ENCODE measurements at regions not wholly inside any gene's neighbourhood (a gene's known extent, or its start where the extent isn't known, plus 50 kb on each side); places are given as distances from the start of the nearest gene placed in this dataset.
A peak's percentile ranks its signal among the peaks of the same experiment; 100 is the strongest.

- peaks cover 35% of the 10 kb centered on the region in 2 experiments for H3K4me1 ChIP-seq (ENCODE audit: control insufficient read depth in 1 of 2, insufficient read depth in 2 of 2, low read depth in 1 of 2, low read length in 1 of 2)
- WGBS (ENCODE audit: low lambda C conversion rate), result 61% methylated on average over 3 of the region's 4 CpGs
- no peaks in the 10 kb centered on the region for H3K27me3 ChIP-seq (ENCODE audit: insufficient read depth)
- ChIA-PET POLR2A (no interaction called here), CTCF (interaction anchor here (0.8 to 2.1 kb wide), 6 partner anchors 9 to 332 kb away, joined by 3 to 9 read pairs (median 4); no protein-coding TSS in a partner anchor)
- no peak overlapping the region for H3K4me3 ChIP-seq (ENCODE audit: low read depth in 2 of 2, low read length in 1 of 2)
- no peaks in the 10 kb centered on the region for H3K9me3 ChIP-seq
- no peak overlapping the region for H3K4me2 ChIP-seq
- no peaks in the 10 kb centered on the region for H3K9me2 ChIP-seq
- no peaks in the 10 kb centered on the region for H3F3A ChIP-seq (replicated peaks; ENCODE audit: insufficient read depth)
- peak overlapping the region in 1 of 2 experiments; percentile 29; a peak in 1 of 4 replicates for H3K27ac ChIP-seq (ENCODE audit: low read depth in 2 of 2, low read length in 1 of 2)
- H2AFZ ChIP-seq (ENCODE audit: low read depth), result no peak overlapping the region
- no peak overlapping the region for H3K9ac ChIP-seq
- H3K36me3 ChIP-seq (replicated peaks in 1 of 2; ENCODE audit: control insufficient read depth in 1 of 2, insufficient read depth in 2 of 2, low read length in 1 of 2), result no peaks in the 10 kb centered on the region
- no peak for DNase-seq
- H3K79me2 ChIP-seq (ENCODE audit: insufficient read depth), result no peaks in the 10 kb centered on the region
- H4K20me1 ChIP-seq (ENCODE audit: insufficient read depth), result no peaks in the 10 kb centered on the region
- peak; percentile 51; the same call in 1 of the 2 replicates for TF ChIP-seq MEF2A (IDR thresholded peaks at IDR 0.05; ENCODE audit: borderline replicate concordance, low read depth)
- 0 out of 2 replicates have a peak, but pooled peaks have one; percentile 15 for TF ChIP-seq GABPA (IDR thresholded peaks at IDR 0.05; ENCODE audit: low read depth)
- TF ChIP-seq, protein P1, sequence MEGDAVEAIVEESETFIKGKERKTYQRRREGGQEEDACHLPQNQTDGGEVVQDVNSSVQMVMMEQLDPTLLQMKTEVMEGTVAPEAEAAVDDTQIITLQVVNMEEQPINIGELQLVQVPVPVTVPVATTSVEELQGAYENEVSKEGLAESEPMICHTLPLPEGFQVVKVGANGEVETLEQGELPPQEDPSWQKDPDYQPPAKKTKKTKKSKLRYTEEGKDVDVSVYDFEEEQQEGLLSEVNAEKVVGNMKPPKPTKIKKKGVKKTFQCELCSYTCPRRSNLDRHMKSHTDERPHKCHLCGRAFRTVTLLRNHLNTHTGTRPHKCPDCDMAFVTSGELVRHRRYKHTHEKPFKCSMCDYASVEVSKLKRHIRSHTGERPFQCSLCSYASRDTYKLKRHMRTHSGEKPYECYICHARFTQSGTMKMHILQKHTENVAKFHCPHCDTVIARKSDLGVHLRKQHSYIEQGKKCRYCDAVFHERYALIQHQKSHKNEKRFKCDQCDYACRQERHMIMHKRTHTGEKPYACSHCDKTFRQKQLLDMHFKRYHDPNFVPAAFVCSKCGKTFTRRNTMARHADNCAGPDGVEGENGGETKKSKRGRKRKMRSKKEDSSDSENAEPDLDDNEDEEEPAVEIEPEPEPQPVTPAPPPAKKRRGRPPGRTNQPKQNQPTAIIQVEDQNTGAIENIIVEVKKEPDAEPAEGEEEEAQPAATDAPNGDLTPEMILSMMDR (IDR thresholded peaks at IDR 0.05), result no peak
- TF ChIP-seq FOXJ3 (CRISPR knock-in tag; IDR thresholded peaks at IDR 0.05), result no peak
- TF ChIP-seq TCF12 (IDR thresholded peaks at IDR 0.05), result peak; percentile 66
- no peak for TF ChIP-seq RFX5 (IDR thresholded peaks at IDR 0.05; ENCODE audit: low read length)
- no peak for TF ChIP-seq TEAD4 (IDR thresholded peaks at IDR 0.05; ENCODE audit: borderline replicate concordance, insufficient read depth)
- TF ChIP-seq RAD21 (IDR thresholded peaks at IDR 0.05; ENCODE audit: low read length), result no peak
- no peak for TF ChIP-seq FOXM1 (IDR thresholded peaks at IDR 0.05; ENCODE audit: low read depth)
- no peak for TF ChIP-seq GATA2 (CRISPR knock-in tag; IDR thresholded peaks at IDR 0.05)
- no peak for TF ChIP-seq EZH2phosphoT487 (IDR thresholded peaks at IDR 0.05; ENCODE audit: borderline replicate concordance, low read depth)
- TF ChIP-seq RCOR1 (IDR thresholded peaks at IDR 0.05; ENCODE audit: low read length), result no peak
- TF ChIP-seq, protein P2, sequence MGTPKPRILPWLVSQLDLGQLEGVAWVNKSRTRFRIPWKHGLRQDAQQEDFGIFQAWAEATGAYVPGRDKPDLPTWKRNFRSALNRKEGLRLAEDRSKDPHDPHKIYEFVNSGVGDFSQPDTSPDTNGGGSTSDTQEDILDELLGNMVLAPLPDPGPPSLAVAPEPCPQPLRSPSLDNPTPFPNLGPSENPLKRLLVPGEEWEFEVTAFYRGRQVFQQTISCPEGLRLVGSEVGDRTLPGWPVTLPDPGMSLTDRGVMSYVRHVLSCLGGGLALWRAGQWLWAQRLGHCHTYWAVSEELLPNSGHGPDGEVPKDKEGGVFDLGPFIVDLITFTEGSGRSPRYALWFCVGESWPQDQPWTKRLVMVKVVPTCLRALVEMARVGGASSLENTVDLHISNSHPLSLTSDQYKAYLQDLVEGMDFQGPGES (IDR thresholded peaks at IDR 0.05; ENCODE audit: low read depth, low read length), result no peak
- TF ChIP-seq NRF1 (IDR thresholded peaks at IDR 0.05; ENCODE audit: low read depth, low read length), result no peak
- TF ChIP-seq SMC3 (IDR thresholded peaks at IDR 0.05; ENCODE audit: low read depth, low read length), result no peak
- TF ChIP-seq TAF1 (IDR thresholded peaks at IDR 0.05; ENCODE audit: borderline replicate concordance, low read depth, low read length), result no peak
- TF ChIP-seq SIN3A (IDR thresholded peaks at IDR 0.05; ENCODE audit: borderline replicate concordance, low read depth, low read length), result no peak
- TF ChIP-seq, protein P3, sequence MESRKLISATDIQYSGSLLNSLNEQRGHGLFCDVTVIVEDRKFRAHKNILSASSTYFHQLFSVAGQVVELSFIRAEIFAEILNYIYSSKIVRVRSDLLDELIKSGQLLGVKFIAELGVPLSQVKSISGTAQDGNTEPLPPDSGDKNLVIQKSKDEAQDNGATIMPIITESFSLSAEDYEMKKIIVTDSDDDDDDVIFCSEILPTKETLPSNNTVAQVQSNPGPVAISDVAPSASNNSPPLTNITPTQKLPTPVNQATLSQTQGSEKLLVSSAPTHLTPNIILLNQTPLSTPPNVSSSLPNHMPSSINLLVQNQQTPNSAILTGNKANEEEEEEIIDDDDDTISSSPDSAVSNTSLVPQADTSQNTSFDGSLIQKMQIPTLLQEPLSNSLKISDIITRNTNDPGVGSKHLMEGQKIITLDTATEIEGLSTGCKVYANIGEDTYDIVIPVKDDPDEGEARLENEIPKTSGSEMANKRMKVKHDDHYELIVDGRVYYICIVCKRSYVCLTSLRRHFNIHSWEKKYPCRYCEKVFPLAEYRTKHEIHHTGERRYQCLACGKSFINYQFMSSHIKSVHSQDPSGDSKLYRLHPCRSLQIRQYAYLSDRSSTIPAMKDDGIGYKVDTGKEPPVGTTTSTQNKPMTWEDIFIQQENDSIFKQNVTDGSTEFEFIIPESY (IDR thresholded peaks at IDR 0.05; ENCODE audit: borderline replicate concordance, low read depth), result no peak
- TF ChIP-seq REST (IDR thresholded peaks at IDR 0.05; ENCODE audit: low read depth, low read length), result no peak
- TF ChIP-seq NFIC (IDR thresholded peaks at IDR 0.05; ENCODE audit: borderline replicate concordance), result peak; percentile 83
- no peak for TF ChIP-seq USF1 (IDR thresholded peaks at IDR 0.05; ENCODE audit: borderline replicate concordance, low read depth)
- TF ChIP-seq USF2 (IDR thresholded peaks at IDR 0.05; ENCODE audit: borderline replicate concordance, low read depth, low read length), result no peak
These were observed 266.6 kb downstream of the CYP26B1 start for GRCh38 chr2:71880846-71881610.

All from SK-N-SH (cell line).